ENCODE measurements at regions not wholly inside any gene's neighbourhood (a gene's known extent, or its start where the extent isn't known, plus 50 kb on each side); places are given as distances from the start of the nearest gene placed in this dataset.

GRCh38 chr17:54381482-54381881 is 519.2 kb upstream of the TOM1L1 start:
- TF ChIP-seq CTCF (conservative IDR thresholded peaks at IDR 0.05 in 1 of 2, IDR thresholded peaks at IDR 0.05 in 1 of 2; ENCODE audit: low read depth in 1 of 2, low read length in 2 of 2), result no peak
- TF ChIP-seq EZH2 (IDR thresholded peaks at IDR 0.05; ENCODE audit: low read length, missing control alignments), result no peak
